ENCODE measurements at regions not wholly inside any gene's neighbourhood (a gene's known extent, or its start where the extent isn't known, plus 50 kb on each side); places are given as distances from the start of the nearest gene placed in this dataset.

DNA sequence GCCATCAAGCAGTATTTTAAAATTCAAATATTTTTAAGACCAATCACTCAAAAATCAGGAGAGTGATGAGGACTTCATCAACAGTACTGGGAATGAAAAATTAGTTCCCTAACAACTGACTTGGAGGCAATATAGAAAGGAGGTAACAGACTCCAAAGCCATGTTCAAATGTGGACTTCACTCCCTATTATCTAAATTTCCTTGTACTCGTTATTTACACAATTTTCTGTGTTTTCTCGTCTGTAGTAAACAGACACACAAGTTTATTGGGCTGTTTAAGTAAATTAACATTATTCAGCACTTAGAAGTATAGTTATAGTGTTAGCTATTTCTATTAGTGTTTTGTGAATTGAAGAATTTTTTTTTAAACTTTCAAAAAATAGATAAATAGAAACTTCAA lies 159.5 kb upstream of the FTMT start:
- TF ChIP-seq, protein P1, sequence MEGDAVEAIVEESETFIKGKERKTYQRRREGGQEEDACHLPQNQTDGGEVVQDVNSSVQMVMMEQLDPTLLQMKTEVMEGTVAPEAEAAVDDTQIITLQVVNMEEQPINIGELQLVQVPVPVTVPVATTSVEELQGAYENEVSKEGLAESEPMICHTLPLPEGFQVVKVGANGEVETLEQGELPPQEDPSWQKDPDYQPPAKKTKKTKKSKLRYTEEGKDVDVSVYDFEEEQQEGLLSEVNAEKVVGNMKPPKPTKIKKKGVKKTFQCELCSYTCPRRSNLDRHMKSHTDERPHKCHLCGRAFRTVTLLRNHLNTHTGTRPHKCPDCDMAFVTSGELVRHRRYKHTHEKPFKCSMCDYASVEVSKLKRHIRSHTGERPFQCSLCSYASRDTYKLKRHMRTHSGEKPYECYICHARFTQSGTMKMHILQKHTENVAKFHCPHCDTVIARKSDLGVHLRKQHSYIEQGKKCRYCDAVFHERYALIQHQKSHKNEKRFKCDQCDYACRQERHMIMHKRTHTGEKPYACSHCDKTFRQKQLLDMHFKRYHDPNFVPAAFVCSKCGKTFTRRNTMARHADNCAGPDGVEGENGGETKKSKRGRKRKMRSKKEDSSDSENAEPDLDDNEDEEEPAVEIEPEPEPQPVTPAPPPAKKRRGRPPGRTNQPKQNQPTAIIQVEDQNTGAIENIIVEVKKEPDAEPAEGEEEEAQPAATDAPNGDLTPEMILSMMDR (IDR thresholded peaks at IDR 0.05) = no peak
- TF ChIP-seq POLR2A (IDR thresholded peaks at IDR 0.05) = no peak

Measured in Peyer's patch (tissue), 4 donors.